Panc1 (cell line): ENCODE measurements at regions not wholly inside any gene's neighbourhood (a gene's known extent, or its start where the extent isn't known, plus 50 kb on each side); places are given as distances from the start of the nearest gene placed in this dataset.

Source experiments
- ATAC-seq: fragments of 200-7000 bp; cut with Tn5 transposase; 2 replicates; pipeline ENCODE4 v1.9.1; 2020; ENCODE audit warnings: mild to moderate bottlenecking, moderate library complexity
- BruUV-seq: library from RNA; stranded (reverse); fragments of 400-500 nt; replicated peaks from 2 replicates; lab custom pipeline; 2021; lab: Mats Ljungman, UMichigan
- CTCF ChIA-PET: fragments of 300-600 bp; sonication (Branson Sonifier 250); formaldehyde crosslinking; loops from one replicate; lab custom pipeline; 2022; ENCODE audit warnings: antibody characterized with exemption; lab: Charles Lee
- POLR2A ChIA-PET: fragments of 300-600 bp; sonication (Branson Sonifier 250); formaldehyde crosslinking; loops from one replicate; lab custom pipeline; 2022; ENCODE audit warnings: antibody characterized with exemption; lab: Charles Lee
- DNase-seq: peaks from one replicate; pipeline ENCODE4 v3.0.0-alpha.2; 2010; ENCODE audit warnings: low read depth, low spot score
- H3K27ac ChIP-seq: 2 replicates; pipeline ENCODE4 v1.5.1; 2011; ENCODE audit warnings: mild to moderate bottlenecking, low read length, inconsistent platforms
- H3K27me3 ChIP-seq: fragments of 200-500 bp; sonication (Bioruptor generic); 2 replicates; pipeline ENCODE4 v1.6.0; 2014; ENCODE audit warnings: low read length, inconsistent platforms; ENCODE audit not compliant: control insufficient read depth, insufficient read depth
- H3K36me3 ChIP-seq: fragments of 200-500 bp; sonication (Bioruptor generic); 2 replicates; pipeline ENCODE4 v1.5.1; 2014; ENCODE audit warnings: inconsistent platforms, mild to moderate bottlenecking, low read length, moderate library complexity; ENCODE audit not compliant: control insufficient read depth, insufficient read depth
- H3K4me1 ChIP-seq: 2 replicates; pipeline ENCODE4 v1.5.1; 2011; ENCODE audit warnings: inconsistent platforms, mild to moderate bottlenecking, low read length, moderate library complexity; ENCODE audit not compliant: control insufficient read depth, insufficient read depth
- H3K4me3 ChIP-seq, 2 experiments: 2 replicates each; pipeline ENCODE4 v1.5.1; 2011 to 2012; ENCODE audit warnings: low read depth in 2 of 2, low read length in 2 of 2, mild to moderate bottlenecking in 2 of 2, inconsistent platforms in 1 of 2, moderate library complexity in 1 of 2
- H3K9me3 ChIP-seq: fragments of 200-500 bp; sonication (Bioruptor generic); 2 replicates; pipeline ENCODE4 v1.5.1; 2014; ENCODE audit warnings: low read depth, mild to moderate bottlenecking, inconsistent platforms, low read length, moderate library complexity; ENCODE audit not compliant: control insufficient read depth, insufficient read depth
- CTCF ChIP-seq: fragments of 450-650 bp; IDR thresholded peaks from 2 replicates; pipeline ENCODE4 v1.5.1; 2017; ENCODE audit warnings: mild to moderate bottlenecking
- POLR2AphosphoS5 ChIP-seq: IDR thresholded peaks from 2 replicates; pipeline ENCODE4 v1.6.1; 2012; ENCODE audit warnings: mild to moderate bottlenecking, low read depth, low read length, moderate library complexity
- REST ChIP-seq, 2 experiments: IDR thresholded peaks; 2 replicates each; pipeline ENCODE4 v1.6.1; 2011 to 2012; ENCODE audit warnings: low read depth in 2 of 2, control low read depth in 1 of 2, low read length in 1 of 2, mild to moderate bottlenecking in 1 of 2, moderate library complexity in 1 of 2; ENCODE audit not compliant: insufficient read depth in 1 of 2
- SIN3A ChIP-seq: IDR thresholded peaks from 2 replicates; pipeline ENCODE4 v1.6.1; 2012; ENCODE audit warnings: low read depth, mild to moderate bottlenecking, low read length, moderate library complexity, borderline replicate concordance; ENCODE audit not compliant: insufficient read depth
- TCF7L2 ChIP-seq: IDR thresholded peaks from 2 replicates; pipeline ENCODE4 v1.6.1; 2011; ENCODE audit warnings: mild to moderate bottlenecking, low read depth, low read length, inconsistent platforms
- in situ Hi-C: cut with HindIII; loops from 2 replicates; pipeline ENCODE4 v1.10.0; 2016; ENCODE audit warnings: low sequenced_read_pairs, low pct_unique_long_range_greater_than_20kb
- intact Hi-C: fragments of 100-400 bp; cut with micrococcal nuclease; formaldehyde crosslinking; loops from one replicate; pipeline ENCODE4 v1.10.0; 2022; ENCODE audit not compliant: unreplicated experiment

- TF ChIP-seq POLR2AphosphoS5, result no peak
- no peak for TF ChIP-seq CTCF
- TF ChIP-seq TCF7L2, result no peak
- no peak for TF ChIP-seq REST (IDR thresholded peaks at IDR 0.05; ENCODE audit: insufficient read depth in 1 of 2, low read depth in 2 of 2, low read length in 1 of 2)
- no peak for TF ChIP-seq SIN3A
- POLR2A ChIA-PET, result no interaction called here
- intact Hi-C loops, result no loop called here
- Histone ChIP-seq H3K36me3 (no peaks in the 10 kb centered on the region), H3K27ac (no peak overlapping the region), H3K4me1 (no peaks in the 10 kb centered on the region), H3K9me3 (no peaks in the 10 kb centered on the region), H3K27me3 (no peaks in the 10 kb centered on the region), H3K4me3 (no peak overlapping the region)
- ATAC-seq (no peak), DNase-seq (no peak)
- BruUV-seq, result no TSS peak
- in situ Hi-C loops, result no loop called here
- CTCF ChIA-PET, result no interaction called here
Observed at GRCh38 chr2:77962943-77963342, 440.8 kb upstream of the LRRTM4 start.

- no peak for TF ChIP-seq POLR2AphosphoS5
- TF ChIP-seq CTCF, result no peak; the same call in 1 of the 2 replicates
- no peak for TF ChIP-seq TCF7L2
- no peak for TF ChIP-seq REST (IDR thresholded peaks at IDR 0.05; ENCODE audit: insufficient read depth in 1 of 2, low read depth in 2 of 2, low read length in 1 of 2)
- no peak for TF ChIP-seq SIN3A
- no peaks in the 10 kb centered on the region for H3K4me1 ChIP-seq
- no peaks in the 10 kb centered on the region for H3K36me3 ChIP-seq
- H3K9me3 ChIP-seq, result no peaks in the 10 kb centered on the region
- H3K27ac ChIP-seq, result no peak overlapping the region
- intact Hi-C loops, result no loop called here
- ChIA-PET POLR2A (no interaction called here), CTCF (no interaction called here)
- ATAC-seq (no peak), DNase-seq (no peak)
- in situ Hi-C loops, result no loop called here
- H3K4me3 ChIP-seq, result no peak overlapping the region
- no TSS peak for BruUV-seq
- H3K27me3 ChIP-seq, result no peaks in the 10 kb centered on the region
Observed at GRCh38 chr2:77977471-77978063, 455.4 kb upstream of the LRRTM4 start.
